ENCODE measurements at regions not wholly inside any gene's neighbourhood (a gene's known extent, or its start where the extent isn't known, plus 50 kb on each side); places are given as distances from the start of the nearest gene placed in this dataset.
"Not testable (repeated sequence)": the region's sequence is repeated elsewhere in the genome, so short reads cannot be mapped to it uniquely, and the experiment has no call there.

DNA sequence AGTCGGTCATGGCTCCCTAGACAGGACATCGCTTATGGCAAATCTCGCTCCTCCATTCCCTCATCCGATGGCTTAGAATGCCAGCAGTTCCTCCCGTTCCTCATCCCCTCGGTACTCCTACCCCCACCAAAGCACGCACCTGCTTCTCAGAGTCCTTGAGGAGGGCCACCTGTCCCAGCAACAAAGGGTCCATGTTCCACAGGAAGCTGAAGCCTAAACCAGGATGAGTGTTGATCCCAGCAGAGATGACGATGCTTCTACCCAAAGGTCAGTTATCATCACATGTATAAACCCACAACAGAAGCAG is 111.2 kb downstream of the THBS2 start:
- DNase-seq: no peak

GRCh38 chr6:169141671-169142537 is 111.7 kb downstream of the THBS2 start:
- DNase-seq: no peak

DNA sequence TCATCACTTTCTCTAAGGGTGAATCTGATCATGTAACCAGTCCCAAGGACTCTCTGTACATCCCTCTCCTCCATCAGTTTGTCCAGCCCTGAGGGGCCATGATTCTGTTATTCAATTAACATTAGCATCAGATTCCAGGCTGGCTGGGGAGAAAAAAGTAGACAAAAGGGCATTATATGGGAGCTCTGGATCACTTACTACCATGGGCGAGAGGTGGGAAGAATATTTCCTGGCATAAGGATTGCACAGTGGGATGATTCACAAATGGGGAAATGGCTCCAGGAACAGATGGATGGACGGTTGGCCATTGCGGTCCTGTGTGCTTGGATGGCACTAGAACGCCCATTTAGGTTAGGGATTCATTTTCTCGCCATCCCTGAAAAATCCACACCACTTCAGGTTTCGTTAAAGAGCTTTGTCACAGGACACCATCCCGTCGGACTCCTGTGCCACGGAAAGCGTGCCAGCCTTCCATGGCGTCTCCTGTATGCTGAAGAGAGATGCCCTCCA is 112.6 kb downstream of the THBS2 start:
- no peak for DNase-seq

- no peak for DNase-seq
Observed at GRCh38 chr6:169139179-169139971, 114.3 kb downstream of the THBS2 start.

DNA sequence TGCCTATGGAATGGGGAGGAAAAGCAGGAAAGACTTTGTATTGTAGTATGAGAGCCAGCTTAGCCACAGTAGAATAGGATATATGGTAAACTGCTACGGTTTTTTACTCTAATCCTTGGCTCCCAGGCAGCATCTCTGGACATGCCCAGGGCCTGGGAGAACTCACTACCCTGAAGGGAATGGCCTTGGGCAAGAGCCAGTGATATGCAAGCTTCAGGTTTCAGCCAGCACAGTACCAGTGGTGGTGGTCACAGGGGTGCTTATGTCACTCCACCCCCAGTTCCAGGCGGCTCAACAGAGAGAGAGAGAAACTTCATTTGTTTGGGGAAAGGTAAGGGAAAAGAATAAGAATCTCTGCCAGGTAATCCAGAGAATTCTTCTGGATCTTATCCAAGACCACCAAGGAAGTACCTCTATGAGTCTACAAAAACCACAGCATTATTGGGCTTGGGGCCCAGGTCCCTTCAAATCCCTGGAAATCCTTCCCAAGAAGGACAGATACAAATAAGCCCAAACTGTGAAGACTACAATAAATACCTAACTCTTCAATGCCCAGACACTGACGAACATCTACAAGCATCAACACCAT is 121.2 kb downstream of the THBS2 start:
- DNase-seq: no peak

DNA sequence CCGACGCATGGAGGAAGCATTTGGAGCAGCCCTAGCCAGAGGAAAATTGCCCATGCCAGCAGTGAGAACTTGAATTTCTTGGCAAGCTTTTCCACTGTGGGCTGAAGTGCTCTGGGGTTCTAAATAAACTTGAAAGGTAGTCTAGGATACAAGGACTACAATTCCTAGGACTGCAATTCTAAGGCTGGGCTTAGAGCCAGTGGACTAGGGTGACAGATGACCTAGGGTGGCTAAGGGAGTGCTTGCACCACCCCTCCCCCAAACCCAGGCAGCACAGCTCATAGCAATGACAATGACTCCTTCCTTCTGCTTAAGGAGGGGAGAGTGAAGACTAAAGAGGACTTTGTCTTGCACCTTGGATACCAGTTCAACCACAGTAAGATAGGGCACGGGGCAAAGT is 122.3 kb downstream of the THBS2 start:
- no peak for DNase-seq

GRCh38 chr6:169130113-169130512 is 123.5 kb downstream of the THBS2 start:
- no peak for DNase-seq

- DNase-seq: no peak
Observed at GRCh38 chr6:169121013-169121412, 132.6 kb downstream of the THBS2 start.

- DNase-seq: no peak
Observed at GRCh38 chr6:169119669-169120068, 134.0 kb downstream of the THBS2 start.

GRCh38 chr6:169118346-169118830 is 135.3 kb downstream of the THBS2 start:
- no peak for DNase-seq

DNA sequence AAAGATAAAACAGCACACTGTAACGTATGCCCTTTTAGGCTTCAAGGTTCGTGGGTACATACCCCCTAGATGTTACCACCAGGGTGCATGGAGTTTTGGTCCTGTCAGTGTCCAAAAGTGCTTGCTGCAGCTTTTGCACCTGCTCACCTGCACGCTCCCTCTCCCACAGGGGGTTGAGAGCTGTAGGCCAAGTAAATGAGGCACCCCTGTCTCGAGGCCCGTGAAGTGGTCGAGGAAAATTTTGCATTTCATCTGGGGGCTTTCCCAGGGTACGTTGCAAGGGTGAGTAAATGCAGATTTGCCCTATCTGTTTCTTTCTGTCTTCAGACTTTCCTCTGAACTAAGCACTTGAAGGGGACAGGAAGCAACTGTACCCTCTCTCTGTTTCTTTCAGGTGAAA is 136.0 kb downstream of the THBS2 start:
- no peak for DNase-seq

DNA sequence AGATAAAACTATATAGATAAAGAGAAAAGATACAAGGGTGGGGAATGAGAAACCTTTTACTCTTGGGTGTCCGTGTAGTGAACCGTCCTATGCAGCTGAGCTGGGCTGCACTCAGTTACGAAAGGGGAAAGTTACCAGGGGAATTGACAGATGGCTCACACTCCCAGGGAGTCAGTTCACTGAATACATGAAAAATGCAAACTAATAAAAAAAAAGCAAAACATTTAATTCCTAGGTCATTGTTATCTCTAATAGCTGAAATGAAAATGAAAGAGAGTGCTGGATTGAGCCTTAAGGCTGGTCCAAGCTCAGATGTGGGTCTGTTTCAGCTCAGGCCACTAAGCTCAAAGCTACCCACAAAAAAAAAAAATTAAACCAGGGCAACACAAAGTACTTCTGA is 138.0 kb downstream of the THBS2 start:
- no peak for DNase-seq

DNA sequence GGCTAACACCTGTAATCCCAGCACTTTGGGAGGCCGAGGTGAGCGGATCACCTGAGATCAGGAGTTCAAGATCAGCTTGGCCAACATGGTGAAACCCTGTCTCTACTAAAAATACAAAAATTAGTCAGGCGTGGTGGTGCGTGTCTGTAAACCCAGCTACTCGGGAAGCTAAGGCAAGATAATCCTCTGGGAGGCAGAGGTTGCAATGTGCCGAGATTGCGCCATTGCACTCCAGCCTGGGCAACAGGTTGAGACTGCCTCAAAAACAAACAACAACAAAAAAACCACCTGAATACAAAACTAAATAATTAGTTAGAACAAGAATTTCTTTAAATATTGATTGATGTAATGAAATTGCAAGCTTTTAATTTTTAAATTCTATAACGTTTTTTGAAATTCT is 139.0 kb downstream of the THBS2 start:
- DNase-seq: not testable (repeated sequence)

- DNase-seq: no peak
Observed at GRCh38 chr6:169112483-169113320, 140.9 kb downstream of the THBS2 start.

DNA sequence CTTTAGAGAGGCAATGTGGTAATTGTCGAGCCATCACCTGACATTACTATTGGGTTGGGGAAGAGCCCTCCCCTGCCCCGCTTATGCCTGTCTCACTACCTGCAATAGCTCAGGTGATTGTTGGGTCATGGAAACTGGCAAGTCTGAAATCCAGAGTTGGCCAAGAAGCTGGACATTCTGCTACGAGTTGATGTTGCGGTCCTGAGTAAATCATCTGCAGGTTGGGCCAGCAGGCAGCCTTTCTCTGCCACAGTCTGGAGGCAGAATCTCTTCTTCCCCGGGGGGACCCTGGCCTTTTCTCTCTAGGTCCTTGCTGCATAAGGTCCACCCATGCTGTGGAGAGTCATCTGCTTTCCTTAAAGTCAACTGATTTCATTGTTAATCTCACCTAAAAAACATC is 142.4 kb downstream of the THBS2 start:
- DNase-seq: no peak

GRCh38 chr6:169109411-169110220 is 144.0 kb downstream of the THBS2 start:
- DNase-seq: no peak

- DNase-seq: no peak
Observed at GRCh38 chr6:169108753-169109152, 144.9 kb downstream of the THBS2 start.

GRCh38 chr6:169106176-169106575 is 147.5 kb downstream of the THBS2 start:
- DNase-seq: no peak

- no peak for DNase-seq
Observed at GRCh38 chr6:169101981-169102380, 151.7 kb downstream of the THBS2 start.

- no peak for DNase-seq
Observed at GRCh38 chr6:169101036-169101805, 152.4 kb downstream of the THBS2 start.

Data from NCI-H1092 (cell line).